ENCODE measurements at regions not wholly inside any gene's neighbourhood (a gene's known extent, or its start where the extent isn't known, plus 50 kb on each side); places are given as distances from the start of the nearest gene placed in this dataset.

DNA sequence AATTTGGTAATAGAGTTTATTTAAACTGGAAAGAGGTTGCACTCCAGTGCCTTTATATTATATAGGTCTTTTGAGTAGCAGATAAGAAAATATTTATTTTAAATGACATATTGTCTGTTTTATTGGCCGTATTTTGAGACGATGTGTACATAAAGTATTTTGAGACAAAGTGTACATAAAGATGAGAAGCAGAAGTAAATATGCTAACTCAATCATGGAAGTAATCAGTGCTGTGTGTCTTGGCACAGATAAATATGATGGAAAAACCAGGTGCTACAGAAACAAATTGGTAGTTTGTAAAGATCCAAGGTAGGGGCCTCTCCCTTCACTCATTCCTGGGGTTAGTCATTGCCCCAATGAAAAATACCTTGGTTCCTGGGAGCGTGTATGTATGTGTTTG is 382.9 kb downstream of the DSEL start:
- H2BK20ac ChIP-seq (ENCODE audit: low read length), result no peak overlapping the region
- no peak overlapping the region for H3K18ac ChIP-seq (ENCODE audit: extremely low read depth, low read length)
- H3K14ac ChIP-seq (ENCODE audit: insufficient read length), result no peak overlapping the region
- DNase-seq (ENCODE audit: low read depth in 1 of 2, low spot score in 2 of 2) (no peak), FAIRE-seq (no peak)
- ChIA-PET POLR2A (ENCODE audit: partially characterized antibody) (no interaction called here), CTCF (ENCODE audit: partially characterized antibody) (interaction anchor here (1.1 kb wide), 1 partner anchor 62 kb away, joined by 3 read pairs; no protein-coding TSS in a partner anchor)
- 74% methylated on average over 3 of the region's 3 CpGs; no CpG with 5 or more reads in 1 of the 2 experiments for WGBS, 2 experiments (ENCODE audit: extremely low coverage in 1 of 2, insufficient coverage in 1 of 2, insufficient read length in 1 of 2, insufficient replicate concordance in 2 of 2, low coverage in 1 of 2, low lambda C conversion rate in 2 of 2, missing lambda C conversion rate in 1 of 2)
- no peak overlapping the region for H4K91ac ChIP-seq (replicated peaks; ENCODE audit: insufficient read length, low read length)
- H4K5ac ChIP-seq (ENCODE audit: insufficient read length, low read depth, low read length), result no peak overlapping the region
- H3K4me2 ChIP-seq (ENCODE audit: insufficient read depth in 1 of 2, low read depth in 2 of 2, low read length in 2 of 2), result no peak overlapping the region
- H2AFZ ChIP-seq (ENCODE audit: low read length), result no peak overlapping the region
- peaks cover 0 to 1% (median 0%) of the 10 kb centered on the region in 4 experiments; a peak in 1 of 7 replicates for H3K27me3 ChIP-seq (replicated peaks in 1 of 4; ENCODE audit: control insufficient read depth in 3 of 4, extremely low read depth in 1 of 4, insufficient read depth in 3 of 4, low read length in 3 of 4)
- H2BK12ac ChIP-seq (ENCODE audit: low read depth, low read length), result no peak overlapping the region
- H2AK5ac ChIP-seq (ENCODE audit: low read depth, low read length), result no peak overlapping the region
- H3K36me3 ChIP-seq (ENCODE audit: control insufficient read depth in 2 of 4, insufficient read depth in 4 of 4, low read length in 3 of 4), result no peaks in the 10 kb centered on the region
- no peak overlapping the region for H4K8ac ChIP-seq (ENCODE audit: extremely low read depth, insufficient read depth, low read length)
- H3K79me2 ChIP-seq (ENCODE audit: control insufficient read depth in 1 of 2, insufficient read depth in 2 of 2, low read length in 2 of 2), result no peaks in the 10 kb centered on the region
- no peaks in the 10 kb centered on the region for H3K4me1 ChIP-seq (replicated peaks in 1 of 4; ENCODE audit: control insufficient read depth in 3 of 4, insufficient read depth in 4 of 4, low read length in 3 of 4)
- no peak overlapping the region for H3K23ac ChIP-seq (ENCODE audit: insufficient read length)
- no peaks in the 10 kb centered on the region for H3K79me1 ChIP-seq (ENCODE audit: low read depth, low read length)
- H3K23me2 ChIP-seq (ENCODE audit: low read depth, low read length), result no peaks in the 10 kb centered on the region
- H2BK5ac ChIP-seq (ENCODE audit: low read depth, low read length), result no peak overlapping the region
- H3K56ac ChIP-seq (replicated peaks; ENCODE audit: insufficient read length, low read depth, low read length), result no peak overlapping the region
- H4K20me1 ChIP-seq (replicated peaks in 1 of 2; ENCODE audit: control insufficient read depth in 1 of 2, insufficient read depth in 2 of 2, low read length in 2 of 2), result no peaks in the 10 kb centered on the region
- H3K4me3 ChIP-seq (ENCODE audit: extremely low read depth in 1 of 4, insufficient read depth in 2 of 4, low read depth in 3 of 4, low read length in 4 of 4), result no peak overlapping the region
- H3K4ac ChIP-seq (replicated peaks; ENCODE audit: insufficient read length, low read depth, low read length), result no peak overlapping the region
- H2BK120ac ChIP-seq (replicated peaks; ENCODE audit: low read depth, low read length), result no peak overlapping the region
- no peak overlapping the region for H3K9ac ChIP-seq (replicated peaks in 1 of 4; ENCODE audit: extremely low read depth in 1 of 4, low read depth in 3 of 4, low read length in 3 of 4)
- no peaks in the 10 kb centered on the region for H3K9me3 ChIP-seq (ENCODE audit: insufficient read depth in 2 of 2, low read depth in 1 of 2, low read length in 1 of 2)
- no peak overlapping the region for H2BK15ac ChIP-seq (ENCODE audit: low read length)
- H3K27ac ChIP-seq (ENCODE audit: low read depth, low read length), result no peak overlapping the region
- TF ChIP-seq SP2 (IDR thresholded peaks at IDR 0.05; ENCODE audit: low read length) (no peak), SP4 (IDR thresholded peaks at IDR 0.05; ENCODE audit: low read length) (no peak), RXRA (IDR thresholded peaks at IDR 0.05; ENCODE audit: insufficient read depth, low read depth, low read length) (no peak), KDM1A (IDR thresholded peaks at IDR 0.05; ENCODE audit: borderline replicate concordance, low read length) (no peak), PHF8 (conservative IDR thresholded peaks at IDR 0.05; ENCODE audit: low read depth, low read length) (no peak), CREB1 (IDR thresholded peaks at IDR 0.05) (no peak), RAD21 (IDR thresholded peaks at IDR 0.05 in 1 of 2, conservative IDR thresholded peaks at IDR 0.05 in 1 of 2; ENCODE audit: low read depth in 2 of 2, low read length in 2 of 2) (no peak), SAP30 (IDR thresholded peaks at IDR 0.05; ENCODE audit: insufficient read depth, insufficient replicate concordance, low read length) (no peak), SP1 (IDR thresholded peaks at IDR 0.05; ENCODE audit: low read depth, low read length) (no peak), RFX5 (IDR thresholded peaks at IDR 0.05; ENCODE audit: borderline replicate concordance, low read depth, low read length) (no peak), TAF7 (optimal IDR thresholded peaks at IDR 0.05; ENCODE audit: borderline replicate concordance, low read depth, low read length) (no peak), SIX5 (IDR thresholded peaks at IDR 0.05; ENCODE audit: low read depth, low read length) (no peak), EGR1 (IDR thresholded peaks at IDR 0.05; ENCODE audit: borderline replicate concordance, low read depth, low read length) (no peak), CTBP2 (IDR thresholded peaks at IDR 0.05; ENCODE audit: borderline replicate concordance, insufficient read depth, insufficient read length, low read length) (no peak), BRCA1 (IDR thresholded peaks at IDR 0.05; ENCODE audit: low read depth, low read length) (no peak), TCF12 (IDR thresholded peaks at IDR 0.05; ENCODE audit: low read depth, low read length) (no peak)

Data from H1 (cell line).